T-helper 2 cell (primary cell): ENCODE measurements at regions not wholly inside any gene's neighbourhood (a gene's known extent, or its start where the extent isn't known, plus 50 kb on each side); places are given as distances from the start of the nearest gene placed in this dataset.

Source experiments
- DNase-seq, 5 experiments: peaks; one replicate each; pipeline versions ENCODE4 v3.0.0 to v3.0.0-alpha.2; 2012 to 2022

DNA sequence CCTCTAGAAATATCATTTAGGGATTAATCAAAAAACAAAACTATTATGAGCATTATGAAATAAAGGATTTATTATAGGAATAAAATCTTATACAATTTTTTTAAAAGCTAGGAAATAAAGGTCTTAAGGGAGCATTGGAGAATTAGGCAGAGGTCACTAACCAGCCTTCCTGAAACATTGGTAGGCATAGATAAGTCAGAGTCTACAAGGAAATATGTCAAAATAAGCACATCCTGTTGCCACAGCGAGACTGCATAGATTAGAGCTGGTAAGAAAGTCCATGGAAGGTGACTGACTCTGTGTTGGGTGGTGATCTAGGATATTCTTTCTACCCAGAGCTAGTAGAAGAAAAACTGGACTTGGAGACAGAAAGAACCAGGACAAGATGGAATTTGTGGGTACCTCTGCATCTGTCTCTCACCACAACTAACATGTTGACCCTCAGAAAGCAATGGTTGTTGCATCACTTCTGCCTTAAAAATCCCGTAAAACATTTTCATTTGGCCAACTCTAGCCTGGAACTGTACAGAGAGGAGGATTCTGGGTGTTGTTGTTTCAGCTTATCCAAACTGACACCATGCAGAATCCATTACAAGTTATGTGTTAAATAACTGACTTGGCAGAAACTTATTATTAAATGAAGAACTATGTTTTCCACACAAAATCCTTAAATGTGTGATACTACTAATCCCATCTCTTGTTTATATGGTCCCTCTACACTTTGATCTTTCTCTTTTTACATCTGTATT is 77.1 kb downstream of the FBXO5 start:
- DNase-seq, result no peak

DNA sequence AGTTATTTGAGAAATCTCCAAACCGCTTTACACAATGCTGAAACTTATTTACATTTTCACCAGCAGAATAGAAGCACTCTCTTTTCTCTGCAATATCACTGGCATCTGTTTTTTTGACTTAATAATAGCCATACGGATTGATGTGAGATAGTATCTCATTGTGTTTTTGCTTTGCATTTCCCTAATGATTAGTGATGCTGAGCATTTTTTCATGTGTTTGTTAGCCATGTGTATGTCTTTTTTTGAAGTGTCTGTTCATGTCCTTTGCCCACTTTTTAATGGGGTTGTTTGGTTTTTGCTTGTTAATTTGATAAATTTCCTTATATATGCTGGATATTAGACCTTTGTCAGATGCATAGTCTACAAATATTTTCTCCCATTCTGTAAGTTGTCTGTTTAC is 73.6 kb downstream of the FBXO5 start:
- DNase-seq, result no peak

DNA sequence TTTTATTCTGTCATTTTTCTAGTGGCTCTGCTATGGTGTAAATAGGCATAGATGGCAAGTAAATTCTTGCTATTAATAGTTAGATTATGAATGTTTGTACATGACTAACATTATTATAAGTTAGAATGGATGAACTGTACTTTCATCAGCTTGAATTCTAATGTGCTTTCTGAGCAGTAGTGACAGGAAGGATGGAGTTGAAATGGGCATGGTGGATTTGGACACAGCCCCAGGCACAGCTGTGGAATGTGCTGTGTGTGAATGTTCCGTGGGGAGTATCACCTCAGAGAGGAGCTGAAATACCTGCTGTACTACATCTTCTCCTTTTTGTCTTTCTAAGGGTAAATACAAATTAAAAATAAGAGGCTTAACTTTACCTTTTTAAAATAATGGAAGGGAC is 66.8 kb downstream of the FBXO5 start:
- DNase-seq, result no peak

DNA sequence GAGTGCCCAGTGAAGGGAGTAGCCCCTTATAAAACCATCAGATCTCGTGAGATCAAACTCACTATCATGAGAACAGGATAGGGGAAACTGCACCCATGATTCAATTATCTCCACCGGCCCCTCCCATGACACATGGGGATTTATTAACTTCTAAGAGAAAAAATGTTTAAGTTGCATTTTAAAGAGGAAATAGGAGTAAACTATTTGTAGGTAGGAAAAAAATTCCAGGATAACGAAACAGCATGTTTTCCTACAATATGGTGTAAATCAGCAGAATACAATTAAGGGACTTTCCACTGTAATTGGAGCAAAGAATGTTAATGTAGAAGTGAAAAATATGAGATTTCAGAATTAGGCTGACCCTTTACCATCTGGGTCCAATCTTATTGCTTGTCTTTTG is 63.9 kb downstream of the FBXO5 start:
- DNase-seq, result no peak

DNA sequence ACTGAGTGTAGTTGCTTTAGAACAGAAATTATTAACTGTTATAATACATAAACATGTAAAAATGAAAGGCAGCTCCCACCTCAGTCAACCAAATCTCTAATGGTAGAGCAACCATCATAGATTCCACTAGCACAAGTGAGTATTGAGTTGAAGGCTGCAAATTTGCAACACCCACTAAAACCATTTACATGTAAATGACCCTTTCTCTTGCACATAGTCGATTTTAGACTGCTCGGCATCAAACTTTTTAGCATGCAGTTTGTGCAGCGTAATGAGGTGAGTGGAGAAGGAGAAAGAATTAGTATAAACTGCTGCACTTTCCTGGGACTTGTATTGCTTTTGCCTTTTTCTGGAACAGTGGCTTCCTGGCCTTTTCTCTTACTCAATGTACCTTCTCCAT is 62.8 kb downstream of the FBXO5 start:
- DNase-seq, result no peak
